Mucosa of descending colon (tissue), 3 donors: ENCODE measurements at regions not wholly inside any gene's neighbourhood (a gene's known extent, or its start where the extent isn't known, plus 50 kb on each side); places are given as distances from the start of the nearest gene placed in this dataset.

Experiments
- ATAC-seq: fragments of 200-7000 bp; cut with Tn5 transposase; one replicate; pipeline ENCODE4 v1.9.1; 2020; ENCODE audit warnings: mild to moderate bottlenecking, moderate library complexity
- DNase-seq, 3 donors: peaks; one replicate each; pipeline ENCODE4 v3.0.0-alpha.2; 2020
- H3K36me3 ChIP-seq: fragments of 200-600 bp; one replicate; pipeline ENCODE4 v1.8.0; 2021; ENCODE audit warnings: low read depth, mild to moderate bottlenecking
- H3K4me1 ChIP-seq: fragments of 200-600 bp; one replicate; pipeline ENCODE4 v1.8.0; 2021; ENCODE audit warnings: low read depth, mild to moderate bottlenecking
- H3K4me3 ChIP-seq: fragments of 200-600 bp; one replicate; pipeline ENCODE4 v1.8.0; 2021; ENCODE audit warnings: mild to moderate bottlenecking
- H3K9me3 ChIP-seq: fragments of 200-600 bp; one replicate; pipeline ENCODE4 v1.8.0; 2021; ENCODE audit warnings: mild to moderate bottlenecking
- CTCF ChIP-seq: fragments of 200-600 bp; IDR thresholded peaks from one replicate; pipeline ENCODE4 v1.8.0; 2022; ENCODE audit warnings: antibody characterized with exemption, mild to moderate bottlenecking
- intact Hi-C, 2 donors: fragments of 100-400 bp; cut with DNase I in 1 of 2; cut with micrococcal nuclease in 1 of 2; formaldehyde crosslinking; loops; one replicate each; pipeline versions ENCODE4 v1.11.0 to v1.11.1; 2022; cut with DNase I, micrococcal nuclease
- donor health status: DM: no; HTN: no; CAD: no; lungs with moderate emphysema.
- donor health status: DM: no; HTN: no; CAD: no.
- donor health status: DM: no; HTN: yes; CAD: no.

GRCh38 chr7:124261710-124262109 lies 228.8 kb upstream of the TMEM229A start:
- Histone ChIP-seq H3K9me3 (no peaks in the 10 kb centered on the region), H3K4me3 (no peak overlapping the region), H3K4me1 (no peaks in the 10 kb centered on the region), H3K36me3 (no peaks in the 10 kb centered on the region)
- no peak for DNase-seq
- no peak for TF ChIP-seq CTCF
- intact Hi-C loops: no loop called here
- ATAC-seq: no peak

DNA sequence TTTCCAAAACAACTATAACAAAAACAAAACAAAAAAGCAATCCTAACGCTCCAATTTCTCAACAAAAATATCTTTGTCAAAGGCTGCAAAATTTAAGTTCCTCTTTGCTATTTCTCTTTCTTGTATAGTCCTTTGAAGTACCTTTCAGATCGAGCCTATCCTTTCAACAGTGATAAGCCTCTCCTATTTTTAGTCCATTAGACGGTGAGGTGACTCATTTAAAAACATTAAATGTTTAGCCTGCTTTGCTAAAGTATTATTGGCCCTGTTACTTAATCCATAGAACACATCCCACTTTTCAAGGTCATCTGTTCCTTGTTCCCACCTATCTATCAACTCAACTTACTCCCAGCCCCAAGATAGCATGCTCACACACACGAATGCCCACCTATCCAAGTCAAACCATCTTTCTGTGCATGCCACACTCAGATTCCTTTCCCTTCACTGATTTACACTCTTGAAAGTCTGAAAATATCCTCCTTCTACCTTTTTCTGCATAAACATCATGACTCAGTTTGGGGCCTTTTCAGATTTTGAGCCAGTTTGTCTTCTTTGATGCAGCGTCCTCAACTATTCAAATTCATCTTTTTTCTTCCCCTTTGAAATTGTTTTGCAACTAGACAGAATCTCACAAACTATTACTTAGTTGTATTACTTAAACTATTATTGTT lies 224.9 kb upstream of the TMEM229A start:
- Histone ChIP-seq H3K9me3 (no peaks in the 10 kb centered on the region), H3K4me1 (no peaks in the 10 kb centered on the region), H3K4me3 (no peak overlapping the region), H3K36me3 (no peaks in the 10 kb centered on the region)
- DNase-seq (no peak), ATAC-seq (no peak)
- TF ChIP-seq CTCF: no peak
- intact Hi-C loops: no loop called here

DNA sequence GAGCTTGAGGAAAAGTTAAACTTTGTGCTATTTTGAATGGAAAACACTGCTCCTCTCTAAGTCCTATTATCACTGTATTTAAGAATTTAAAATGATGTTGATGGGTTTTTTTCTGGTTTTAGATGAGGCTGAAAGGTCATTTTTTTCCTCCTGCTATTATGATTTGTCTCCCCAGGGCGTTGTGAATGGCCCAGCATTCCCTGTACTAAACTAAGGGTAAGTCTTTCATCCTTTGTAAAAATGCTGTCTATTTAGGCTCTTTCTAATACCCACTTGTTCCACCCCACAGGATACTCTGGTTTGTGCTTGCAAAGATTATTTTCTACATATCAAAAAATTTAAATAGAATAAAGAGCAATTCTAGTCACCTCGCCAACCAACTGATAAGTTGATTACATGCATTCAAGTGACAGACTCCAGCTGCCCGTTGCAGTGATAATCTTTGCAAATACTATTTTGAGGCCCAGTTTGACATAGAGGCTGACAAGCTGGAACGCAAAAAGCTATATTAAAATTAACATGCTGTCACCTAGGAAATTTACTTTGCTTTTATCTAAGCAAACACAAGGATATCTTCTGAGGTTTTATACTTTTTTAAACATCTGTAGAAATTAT lies 222.3 kb upstream of the TMEM229A start:
- Histone ChIP-seq H3K36me3 (no peaks in the 10 kb centered on the region), H3K4me1 (no peaks in the 10 kb centered on the region), H3K9me3 (no peaks in the 10 kb centered on the region), H3K4me3 (no peak overlapping the region)
- TF ChIP-seq CTCF: no peak
- no peak for ATAC-seq
- intact Hi-C loops: no loop called here
- no peak for DNase-seq

- H3K9me3 ChIP-seq: no peaks in the 10 kb centered on the region
- intact Hi-C loops: no loop called here
- H3K4me3 ChIP-seq: no peak overlapping the region
- H3K36me3 ChIP-seq: no peaks in the 10 kb centered on the region
- ATAC-seq (no peak), DNase-seq (no peak)
- no peak for TF ChIP-seq CTCF
- no peaks in the 10 kb centered on the region for H3K4me1 ChIP-seq
These were observed 221.5 kb upstream of the TMEM229A start for GRCh38 chr7:124254396-124254795.

DNA sequence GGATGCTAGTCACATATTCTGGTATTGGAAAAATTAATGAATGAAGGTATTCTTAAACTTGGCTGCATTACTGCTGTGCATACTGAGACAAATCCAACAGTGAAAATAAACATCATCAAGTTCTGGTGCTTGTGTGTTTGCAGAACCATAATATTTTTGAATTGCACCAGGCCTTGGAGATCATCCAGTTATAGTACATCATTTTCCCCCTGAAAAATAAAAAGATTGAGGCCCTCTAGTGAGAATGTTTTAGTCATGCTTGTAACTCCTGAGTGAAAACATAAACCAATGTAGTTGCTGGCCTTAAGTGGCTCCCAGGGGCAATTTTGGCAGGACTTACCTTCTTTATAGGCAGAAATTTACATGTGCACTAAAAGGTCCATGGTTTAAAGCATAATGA lies 218.8 kb upstream of the TMEM229A start:
- no peak for DNase-seq
- no peaks in the 10 kb centered on the region for H3K9me3 ChIP-seq
- H3K4me1 ChIP-seq: no peaks in the 10 kb centered on the region
- H3K36me3 ChIP-seq: no peaks in the 10 kb centered on the region
- no peak for TF ChIP-seq CTCF
- no peak overlapping the region for H3K4me3 ChIP-seq
- no peak for ATAC-seq
- intact Hi-C loops: no loop called here
